HG03139 (cell line): ENCODE measurements at regions not wholly inside any gene's neighbourhood (a gene's known extent, or its start where the extent isn't known, plus 50 kb on each side); places are given as distances from the start of the nearest gene placed in this dataset.
"Not testable (repeated sequence)": the region's sequence is repeated elsewhere in the genome, so short reads cannot be mapped to it uniquely, and the experiment has no call there.

Source experiments
- ATAC-seq: cut with Tn5 transposase; IDR thresholded peaks from one replicate; pipeline ENCODE4 v1.9.1; 2021; ENCODE audit not compliant: unreplicated experiment

DNA sequence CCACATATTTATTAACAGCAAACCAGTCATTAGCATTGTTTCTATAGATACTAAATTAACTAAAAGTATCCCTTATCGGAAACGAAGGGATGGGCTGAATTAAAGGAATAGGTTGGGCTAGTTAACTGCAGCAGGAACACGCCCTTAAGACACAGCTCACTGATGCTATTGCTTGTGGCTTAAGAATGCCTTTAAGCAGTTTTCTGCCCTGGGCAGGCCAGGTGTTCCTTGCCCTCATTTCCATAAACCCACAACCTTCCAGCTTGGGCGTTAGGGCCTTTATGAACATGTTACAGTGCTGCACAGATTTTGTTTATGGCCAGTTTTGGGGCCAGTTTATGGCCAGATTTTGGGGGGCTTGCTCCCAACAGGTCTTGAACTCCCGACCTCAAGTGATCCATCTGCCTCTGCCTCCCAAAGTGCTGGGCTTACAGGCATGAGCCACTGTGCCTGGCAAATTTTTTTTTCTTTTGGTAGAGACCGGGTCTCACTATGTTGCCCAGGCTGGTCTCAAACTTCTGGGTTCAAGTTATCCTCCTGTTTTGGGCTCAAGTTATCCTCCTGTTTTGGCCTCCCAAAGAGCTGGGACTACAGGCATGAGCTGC, 90.1 kb upstream of the GRIN2A start:
- not testable (repeated sequence) for ATAC-seq

DNA sequence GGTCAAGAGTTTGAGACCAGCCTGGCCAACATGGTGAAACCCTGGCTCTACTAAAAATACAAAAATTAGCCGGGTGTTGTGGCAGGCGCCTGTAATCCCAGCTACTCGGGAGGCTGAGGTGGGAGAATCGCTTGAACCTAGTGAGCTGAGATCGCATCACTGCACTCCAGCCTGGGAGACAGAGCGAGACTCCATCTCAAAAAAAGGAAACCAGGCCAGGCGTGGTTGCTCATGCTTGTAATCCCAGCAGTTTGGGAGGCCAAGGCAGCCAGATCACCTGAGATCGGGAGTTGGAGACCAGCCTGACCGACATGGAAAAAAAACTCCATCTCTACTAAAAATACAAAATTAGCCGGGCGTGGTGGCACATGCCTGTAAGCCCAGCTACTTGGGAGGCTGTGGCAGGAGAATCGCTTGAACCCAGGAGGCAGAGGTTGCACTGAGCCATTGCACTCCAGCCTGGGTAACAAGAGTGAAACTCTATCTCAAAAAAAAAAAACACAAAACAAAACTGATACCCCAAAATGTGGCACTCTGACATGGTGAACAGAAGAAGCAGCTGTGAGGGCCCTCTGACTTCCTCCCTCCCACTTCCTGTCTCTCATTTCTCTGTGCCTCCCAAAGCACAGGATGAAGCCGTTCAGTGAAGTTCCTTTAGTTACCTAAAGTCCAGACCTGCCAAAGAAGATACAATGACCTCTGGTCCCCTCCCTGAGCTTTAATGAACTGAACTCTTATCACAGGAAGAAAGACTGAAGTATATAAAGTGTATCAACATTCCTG, 93.2 kb upstream of the GRIN2A start:
- peak; percentile 75 for ATAC-seq

DNA sequence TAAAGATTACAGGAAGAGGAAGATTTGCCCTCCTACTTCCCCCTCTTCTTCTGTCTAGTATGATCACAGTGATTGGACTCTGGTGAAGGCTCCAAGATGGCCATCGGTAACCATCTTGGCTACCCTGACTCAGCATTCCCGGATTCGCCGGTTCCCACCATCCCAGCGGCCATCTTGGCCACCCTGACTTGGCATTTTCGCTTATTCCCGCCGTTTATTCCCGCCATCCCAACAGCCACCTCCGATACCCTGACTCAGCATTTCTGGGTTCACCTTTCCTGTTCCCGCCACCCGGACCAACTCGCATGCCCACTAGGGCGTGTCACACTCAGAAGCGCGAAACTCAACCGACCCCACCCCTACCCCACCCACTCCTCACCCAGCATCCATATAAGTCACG, 95.4 kb upstream of the GRIN2A start:
- no peak for ATAC-seq

DNA sequence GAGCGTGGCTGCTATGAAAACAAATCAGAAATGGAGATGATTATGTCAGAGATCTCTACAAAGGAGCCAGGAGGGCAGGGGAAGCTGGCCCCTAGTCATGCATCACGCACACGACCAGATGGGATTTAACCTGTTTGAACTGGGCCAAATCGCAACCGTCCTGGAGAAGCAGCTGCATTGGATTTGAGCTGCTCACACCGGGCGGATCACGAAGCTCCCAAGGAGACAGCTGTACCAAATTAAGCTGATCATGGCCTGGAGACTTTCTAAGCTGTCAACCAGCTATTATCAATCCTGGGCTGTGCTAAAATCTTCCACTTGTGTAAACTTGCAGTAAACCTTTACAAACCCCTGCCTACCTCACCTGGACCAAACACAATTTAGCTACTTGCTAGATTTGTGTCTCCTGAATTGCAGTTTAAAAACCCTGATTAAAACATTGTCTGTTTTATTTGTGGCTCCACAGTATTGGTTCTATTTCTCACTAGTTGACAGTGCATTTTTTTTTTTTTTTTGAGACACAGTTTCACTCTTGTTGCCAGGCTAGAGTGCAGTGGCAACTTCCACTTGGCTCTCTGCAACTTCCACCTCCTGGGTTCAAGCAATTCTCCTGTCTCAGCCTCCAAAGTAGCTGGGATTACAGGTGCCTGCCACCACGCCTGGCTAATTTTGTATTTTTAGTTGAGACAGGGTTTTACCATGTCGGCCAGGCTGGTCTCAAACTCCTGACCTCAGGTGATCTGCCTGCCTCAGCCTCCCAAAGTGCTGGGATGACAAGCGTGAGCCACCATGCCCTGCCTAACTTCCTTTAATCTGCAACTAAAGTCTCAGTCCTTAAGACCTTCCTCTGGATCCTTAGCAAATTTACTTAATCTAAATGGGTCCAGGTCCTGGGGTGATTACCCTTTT, 98.3 kb upstream of the GRIN2A start:
- ATAC-seq = no peak

DNA sequence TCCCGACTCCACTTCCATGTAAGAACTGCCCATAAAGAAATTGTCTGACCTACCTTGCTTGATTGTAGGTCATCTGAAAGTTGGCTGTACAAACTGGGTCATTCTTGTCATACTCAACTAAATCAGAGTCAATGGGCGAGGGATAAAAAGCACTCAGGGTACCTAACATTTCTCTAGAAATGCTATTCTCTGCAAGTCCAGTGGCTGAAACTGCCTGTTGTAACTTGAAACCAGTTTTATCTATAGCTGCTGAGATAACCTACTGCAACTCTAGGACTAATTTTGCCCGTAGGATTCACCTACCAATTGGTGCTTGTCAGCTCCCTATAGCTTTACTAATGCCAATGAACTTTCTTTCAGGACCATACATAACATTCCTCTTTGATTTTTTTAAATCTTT, 100.1 kb upstream of the GRIN2A start:
- ATAC-seq = no peak

DNA sequence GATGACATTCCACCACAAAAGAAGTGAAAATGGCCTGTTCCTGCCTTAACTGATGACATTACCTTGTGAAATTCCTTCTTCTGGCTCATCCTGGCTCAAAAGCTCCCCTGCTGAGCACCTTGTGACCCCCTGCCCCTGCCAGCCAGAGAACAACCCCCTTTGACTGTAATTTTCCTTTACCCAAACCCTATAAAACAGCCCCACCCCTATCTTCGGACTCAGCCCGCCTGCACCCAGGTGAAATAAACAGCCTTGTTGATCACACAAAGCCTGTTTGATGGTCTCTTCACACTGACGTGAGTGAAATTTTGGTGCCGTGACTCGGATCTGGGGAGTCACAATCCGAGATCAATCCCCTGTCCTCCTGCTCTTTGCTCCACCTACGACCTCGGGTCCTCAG, 101.0 kb upstream of the GRIN2A start:
- not testable (repeated sequence) for ATAC-seq

DNA sequence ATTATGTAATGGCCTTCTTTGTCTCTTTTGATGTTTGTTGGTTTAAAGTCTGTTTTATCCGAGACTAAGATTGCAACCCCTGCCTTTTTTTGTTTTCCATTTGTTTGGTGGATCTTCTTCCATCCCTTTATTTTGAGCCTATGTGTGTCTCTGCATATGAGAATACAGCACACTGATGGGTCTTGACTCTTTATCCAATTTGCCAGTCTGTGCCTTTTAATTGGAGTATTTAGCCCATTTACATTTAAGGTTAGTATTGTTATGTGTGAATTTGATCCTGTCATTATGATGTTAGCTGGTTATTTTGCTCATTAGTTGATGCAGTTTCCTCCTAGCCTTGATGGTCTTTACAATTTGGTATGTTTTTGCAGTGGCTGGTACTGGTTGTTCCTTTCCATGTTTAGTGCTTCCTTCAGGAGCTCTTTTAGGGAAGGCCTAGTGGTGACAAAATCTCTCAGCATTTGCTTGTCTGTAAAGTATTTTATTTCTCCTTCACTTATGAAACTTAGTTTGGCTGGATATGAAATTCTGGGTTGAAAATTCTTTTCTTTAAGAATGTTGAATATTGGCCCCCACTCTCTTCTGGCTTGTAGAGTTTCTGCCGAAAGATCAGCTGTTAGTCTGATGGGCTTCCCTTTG, 95.3 kb upstream of the ATF7IP2 start:
- not testable (repeated sequence) for ATAC-seq

DNA sequence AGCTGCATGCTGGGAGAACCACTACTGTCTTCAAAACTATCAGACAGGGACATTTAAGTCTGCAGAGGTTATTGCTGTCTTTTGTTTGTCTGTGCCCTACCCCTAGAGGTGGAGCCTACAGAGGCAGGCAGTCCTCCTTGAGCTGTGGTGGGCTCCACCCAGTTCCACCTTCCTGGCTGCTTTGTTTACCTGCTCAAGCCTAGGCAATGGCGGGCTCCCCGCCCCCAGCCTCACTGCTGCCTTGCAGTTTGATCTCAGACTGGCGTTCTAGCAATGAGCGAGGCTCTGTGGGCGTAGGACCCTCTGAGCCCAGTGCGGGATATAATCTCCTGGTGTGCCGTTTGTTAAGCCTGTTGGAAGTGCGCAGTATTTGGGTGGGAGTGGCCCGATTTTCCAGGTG, 93.7 kb upstream of the ATF7IP2 start:
- ATAC-seq = not testable (repeated sequence)

DNA sequence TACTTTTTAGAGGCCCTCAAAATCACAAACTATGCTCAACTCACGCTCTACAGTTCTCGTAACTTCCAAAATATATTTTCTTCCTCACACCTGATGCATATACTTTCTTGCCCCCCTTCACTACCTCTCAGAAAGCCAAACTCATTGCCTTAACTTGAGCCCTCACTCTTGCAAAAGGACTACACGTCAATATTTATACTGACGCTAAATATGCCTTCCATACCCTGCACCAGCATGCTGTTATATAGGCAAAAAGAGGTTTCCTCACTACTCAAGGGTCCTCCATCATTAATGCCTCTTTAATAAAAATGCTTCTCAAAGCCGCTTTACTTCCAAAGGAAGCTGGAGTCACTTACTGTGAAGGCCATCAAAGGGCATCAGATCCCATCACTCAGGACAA, 92.9 kb upstream of the ATF7IP2 start:
- not testable (repeated sequence) for ATAC-seq

DNA sequence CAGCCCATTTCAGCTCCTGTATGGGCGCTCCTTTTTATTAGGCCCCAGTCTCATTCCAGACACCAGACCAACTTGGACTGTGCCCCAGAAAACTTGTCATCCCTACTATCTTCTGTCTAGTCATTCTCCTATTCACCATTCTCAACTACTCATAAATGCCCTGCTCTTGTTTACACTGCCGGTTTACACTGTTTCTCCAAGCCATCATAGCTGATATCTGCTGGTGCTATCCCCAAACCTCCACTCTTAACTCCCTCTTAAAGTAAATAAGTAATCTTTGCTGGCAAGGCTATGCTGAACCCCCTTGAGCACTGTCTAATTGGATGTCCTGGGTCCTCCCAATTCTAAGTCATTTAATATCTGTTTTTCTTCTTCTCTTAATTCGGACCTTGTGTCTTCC, 91.7 kb upstream of the ATF7IP2 start:
- not testable (repeated sequence) for ATAC-seq

DNA sequence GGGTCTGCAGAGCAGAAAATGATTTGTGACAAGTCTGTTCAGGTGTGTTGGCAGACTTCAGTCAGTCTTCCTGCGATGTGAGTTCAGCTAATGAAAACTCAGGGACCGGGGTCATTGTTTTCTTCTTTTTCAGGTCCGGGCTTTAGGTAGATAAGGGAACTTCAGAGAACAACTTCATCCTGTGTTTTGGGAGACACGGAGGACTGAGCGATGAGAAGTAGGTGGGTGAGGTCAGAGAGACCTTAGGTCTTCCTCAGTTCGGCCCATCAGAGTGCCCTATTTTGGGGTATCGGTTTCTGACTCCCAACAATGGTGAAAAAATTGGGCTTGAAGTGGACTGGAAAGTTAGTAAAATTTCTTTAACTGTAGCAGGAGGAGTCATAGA, 88.9 kb upstream of the ATF7IP2 start:
- ATAC-seq = peak; percentile 18

DNA sequence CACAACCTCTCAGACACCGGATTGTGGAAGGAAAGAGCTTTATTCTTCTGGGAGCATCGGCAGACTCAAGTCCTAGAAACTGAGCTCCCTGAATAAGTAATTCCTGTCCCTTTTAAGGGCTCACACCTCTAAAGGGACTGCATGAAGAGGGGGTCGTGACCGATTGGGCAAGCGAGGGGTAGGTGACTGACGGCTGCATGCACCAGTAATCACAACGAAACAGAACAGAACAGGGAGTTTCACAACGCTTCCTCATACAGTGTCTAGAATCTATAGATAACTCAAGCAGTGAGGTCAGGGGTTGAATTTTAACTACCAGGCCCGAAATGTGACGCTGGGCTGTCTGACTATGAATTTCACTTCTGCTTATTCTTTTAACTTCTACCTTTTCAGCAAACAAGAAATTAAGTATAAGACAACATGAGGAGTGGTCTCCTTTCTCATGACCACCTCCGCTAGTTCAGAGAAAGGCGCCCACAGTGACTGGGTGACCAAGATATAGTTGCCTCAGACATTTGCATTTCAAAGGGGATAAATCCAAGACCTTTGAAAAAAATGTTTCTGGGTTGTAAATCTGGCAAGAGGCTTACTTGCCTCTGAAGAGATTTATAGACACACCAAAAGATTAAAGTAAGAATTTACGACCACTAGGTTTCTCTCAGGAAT, 88.4 kb upstream of the ATF7IP2 start:
- peak; percentile 96 for ATAC-seq

DNA sequence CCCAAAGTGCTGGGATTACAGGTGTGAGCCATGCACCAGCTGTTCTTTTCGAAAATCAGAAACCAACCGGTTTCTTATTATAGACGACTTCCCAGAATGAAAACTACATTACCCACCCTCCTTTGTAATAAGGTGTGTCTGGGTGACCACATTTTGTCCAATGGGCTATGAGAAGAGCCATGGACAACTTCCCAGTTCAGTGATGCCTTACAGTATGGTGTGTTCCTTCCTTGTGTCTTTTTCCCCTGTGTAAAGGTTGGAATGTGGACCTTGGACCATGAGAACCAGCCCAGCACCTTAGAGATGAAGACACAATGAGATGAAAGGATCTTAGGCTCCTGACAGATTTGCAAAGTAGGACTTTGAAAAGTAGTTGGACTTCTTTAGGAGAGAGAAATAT, 85.0 kb upstream of the ATF7IP2 start:
- ATAC-seq = no peak

DNA sequence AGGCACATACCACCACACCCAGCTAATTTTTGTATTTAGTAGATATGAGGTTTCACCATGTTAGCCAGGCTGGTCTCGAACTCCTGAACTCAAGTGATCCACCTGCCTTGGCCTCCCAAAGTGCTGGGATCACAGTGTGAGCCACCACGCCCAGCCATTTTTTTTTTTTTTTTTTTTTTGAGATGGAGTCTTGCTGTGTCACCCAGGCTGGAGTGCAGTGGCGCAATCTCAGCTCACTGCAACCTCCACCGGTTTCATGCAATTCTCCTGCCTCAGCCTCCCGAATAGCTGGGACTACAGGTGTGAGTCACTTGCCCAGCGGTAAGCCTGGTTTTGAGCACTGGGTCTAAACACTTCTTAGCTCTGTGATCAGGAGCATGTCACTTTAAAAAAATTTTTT, 84.3 kb upstream of the ATF7IP2 start:
- not testable (repeated sequence) for ATAC-seq

DNA sequence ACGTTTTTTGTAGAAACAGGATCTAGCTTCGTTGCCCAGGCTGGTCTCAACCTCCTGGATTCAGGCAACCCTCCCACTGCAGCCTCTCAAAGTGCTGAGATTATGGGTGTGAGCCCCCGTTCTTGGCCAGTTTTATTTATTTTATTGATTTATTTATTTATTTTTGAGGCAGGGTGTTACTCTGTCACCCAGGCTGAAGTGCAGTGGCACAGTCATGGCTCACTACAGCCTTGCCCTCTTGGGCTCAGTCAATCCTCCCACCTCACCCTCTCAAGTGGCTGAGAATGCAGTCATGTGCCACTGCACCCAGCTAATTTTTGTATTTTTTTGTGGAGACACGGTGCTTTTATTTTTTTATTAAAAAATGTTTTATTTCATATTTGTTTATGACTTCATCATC, 79.9 kb upstream of the ATF7IP2 start:
- ATAC-seq = no peak

DNA sequence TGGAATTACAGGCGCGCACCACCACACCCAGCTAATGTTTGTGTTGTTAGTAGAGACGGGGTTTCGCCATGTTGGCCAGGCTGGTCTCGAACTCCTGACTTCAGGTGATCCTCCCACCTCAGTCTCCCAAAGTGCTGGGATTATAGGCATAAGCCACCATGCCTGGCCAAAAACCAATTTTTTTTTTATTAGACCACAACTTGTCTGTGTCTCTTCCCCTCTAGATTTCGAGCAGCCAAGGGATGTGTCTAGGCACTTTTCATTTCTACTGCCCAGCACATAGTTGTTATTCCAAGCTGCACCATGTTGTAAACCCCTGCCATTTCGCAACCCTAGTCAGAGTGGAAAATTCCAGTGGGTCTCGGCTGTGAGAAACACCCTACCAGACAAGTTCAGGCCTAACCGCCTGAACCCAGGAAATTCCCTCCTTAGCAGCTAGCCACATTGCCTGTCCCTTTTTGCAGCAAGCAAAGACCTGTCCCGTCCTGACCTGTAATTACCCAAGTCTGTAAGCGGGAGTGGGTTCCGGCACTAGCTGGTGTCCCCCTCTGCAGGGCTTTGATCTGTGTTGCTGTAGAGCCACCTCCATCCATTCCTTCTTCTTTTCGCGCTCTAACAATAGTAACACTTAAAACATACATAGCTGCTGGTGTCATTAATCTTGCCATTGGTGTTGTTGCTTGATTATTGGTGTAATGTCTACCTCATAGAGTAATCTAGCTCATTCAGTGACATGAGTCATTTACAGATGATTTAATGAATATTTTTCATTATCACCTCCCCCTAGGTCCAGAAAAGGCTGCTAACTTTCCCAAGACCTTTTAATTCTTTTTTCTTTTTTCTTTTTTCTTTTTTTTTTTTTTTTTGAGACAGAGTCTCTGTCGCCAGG, 77.3 kb upstream of the ATF7IP2 start:
- no peak for ATAC-seq

DNA sequence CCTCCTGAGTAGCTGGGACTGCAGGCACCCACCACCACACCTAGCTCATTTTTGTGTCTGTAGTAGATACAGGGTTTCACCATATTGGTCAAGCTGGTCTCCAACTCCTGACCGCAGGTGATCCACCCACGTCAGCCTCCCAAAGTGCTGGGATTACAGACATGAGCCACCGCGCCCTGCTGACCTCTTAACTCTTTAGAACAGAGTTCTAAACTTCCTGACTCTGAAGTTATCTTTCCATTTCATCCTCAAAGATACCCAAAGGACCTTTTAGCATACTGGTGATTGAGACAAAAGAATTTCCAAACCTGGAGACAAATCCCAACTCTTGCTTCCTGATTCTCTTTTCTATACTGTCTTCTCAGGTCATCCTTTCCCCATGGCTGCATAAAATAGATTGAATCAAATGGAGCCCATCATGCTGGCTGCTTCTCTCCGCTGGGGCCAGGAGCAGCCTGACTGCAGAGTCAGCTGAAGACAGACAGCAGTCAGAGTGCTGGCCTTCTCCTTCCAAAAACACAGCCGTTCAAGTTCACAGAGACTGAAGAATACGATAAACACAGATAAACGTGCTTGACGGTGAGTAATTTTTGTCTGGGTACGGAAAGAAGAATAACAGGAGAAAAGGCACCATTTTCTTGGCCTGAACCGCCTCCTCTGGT, 76.5 kb upstream of the ATF7IP2 start:
- ATAC-seq = no peak

DNA sequence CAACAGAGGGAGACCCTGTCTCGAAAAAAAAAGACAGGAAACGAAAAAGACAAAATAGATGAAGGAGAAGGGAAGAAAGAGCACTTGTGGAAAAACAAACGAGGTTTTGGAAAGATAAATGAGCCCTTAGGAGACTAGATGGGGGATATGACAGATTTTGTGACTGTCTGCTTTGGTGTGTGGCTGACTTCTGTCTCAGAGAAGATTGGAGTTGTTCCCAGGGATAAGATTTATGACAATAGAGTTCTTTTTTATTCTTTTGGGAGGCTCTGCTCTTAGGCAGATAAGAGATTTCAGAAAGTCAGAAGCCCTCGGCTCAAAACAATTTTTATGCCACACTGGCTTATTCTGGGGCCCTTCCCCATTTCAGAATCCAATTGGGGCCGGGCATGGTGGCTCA, 73.9 kb upstream of the ATF7IP2 start:
- ATAC-seq = no peak
